ENCODE measurements at regions not wholly inside any gene's neighbourhood (a gene's known extent, or its start where the extent isn't known, plus 50 kb on each side); places are given as distances from the start of the nearest gene placed in this dataset.

DNA sequence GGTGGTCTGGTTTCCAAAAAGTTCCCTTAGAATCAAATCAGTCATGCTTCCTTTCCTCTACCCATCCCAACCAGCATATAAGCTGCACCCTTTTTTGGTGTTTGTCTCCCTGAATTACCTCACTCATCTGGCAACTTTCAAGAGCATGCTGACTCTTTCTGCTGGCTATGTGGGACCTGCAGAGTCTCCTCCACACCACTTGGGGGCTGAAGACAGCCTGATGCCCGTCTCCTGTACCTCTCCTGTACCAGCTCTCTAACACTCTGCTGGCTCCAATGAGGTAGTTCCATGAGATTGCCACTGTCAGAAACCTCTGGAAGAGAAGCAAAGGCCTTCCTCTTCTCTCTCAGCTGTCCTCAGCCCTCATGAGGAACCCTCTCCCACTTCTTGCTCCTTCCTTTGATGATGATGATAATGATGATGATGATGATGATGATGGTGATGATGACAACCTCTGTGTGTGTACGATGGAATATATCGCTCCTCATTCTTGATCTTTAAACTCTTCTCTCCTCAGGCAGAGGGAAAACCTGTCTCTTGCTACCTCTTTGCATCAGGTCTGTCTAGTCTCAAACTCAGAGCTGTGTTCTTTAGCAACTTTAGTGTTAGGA lies 257.5 kb downstream of the ZNF621 start:
- no peak overlapping the region for H3K27ac ChIP-seq (ENCODE audit: low read depth in 1 of 2, low read length in 1 of 2)
- H3K9me3 ChIP-seq (ENCODE audit: control insufficient read depth in 4 of 4, insufficient read depth in 3 of 4, low read length in 3 of 4) = peaks cover 0 to 2% (median 0%) of the 10 kb centered on the region in 4 donors
- ATAC-seq (ENCODE audit: insufficient read depth, low FRiP score) (no peak), DNase-seq (no peak)
- H3K27me3 ChIP-seq (ENCODE audit: control insufficient read depth in 3 of 3, insufficient read depth in 3 of 3, low read length in 2 of 3) = no peaks in the 10 kb centered on the region
- no peaks in the 10 kb centered on the region for H3K36me3 ChIP-seq (ENCODE audit: control insufficient read depth in 4 of 4, insufficient read depth in 4 of 4, low read length in 4 of 4)
- no peak overlapping the region for H3K4me3 ChIP-seq
- TF ChIP-seq, protein P1, sequence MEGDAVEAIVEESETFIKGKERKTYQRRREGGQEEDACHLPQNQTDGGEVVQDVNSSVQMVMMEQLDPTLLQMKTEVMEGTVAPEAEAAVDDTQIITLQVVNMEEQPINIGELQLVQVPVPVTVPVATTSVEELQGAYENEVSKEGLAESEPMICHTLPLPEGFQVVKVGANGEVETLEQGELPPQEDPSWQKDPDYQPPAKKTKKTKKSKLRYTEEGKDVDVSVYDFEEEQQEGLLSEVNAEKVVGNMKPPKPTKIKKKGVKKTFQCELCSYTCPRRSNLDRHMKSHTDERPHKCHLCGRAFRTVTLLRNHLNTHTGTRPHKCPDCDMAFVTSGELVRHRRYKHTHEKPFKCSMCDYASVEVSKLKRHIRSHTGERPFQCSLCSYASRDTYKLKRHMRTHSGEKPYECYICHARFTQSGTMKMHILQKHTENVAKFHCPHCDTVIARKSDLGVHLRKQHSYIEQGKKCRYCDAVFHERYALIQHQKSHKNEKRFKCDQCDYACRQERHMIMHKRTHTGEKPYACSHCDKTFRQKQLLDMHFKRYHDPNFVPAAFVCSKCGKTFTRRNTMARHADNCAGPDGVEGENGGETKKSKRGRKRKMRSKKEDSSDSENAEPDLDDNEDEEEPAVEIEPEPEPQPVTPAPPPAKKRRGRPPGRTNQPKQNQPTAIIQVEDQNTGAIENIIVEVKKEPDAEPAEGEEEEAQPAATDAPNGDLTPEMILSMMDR (IDR thresholded peaks at IDR 0.05; ENCODE audit: control extremely low read depth, extremely low read depth) = no peak
- H3K4me1 ChIP-seq (ENCODE audit: control insufficient read depth in 5 of 5, insufficient read depth in 5 of 5, low read length in 5 of 5) = peaks cover 5 to 17% (median 13%) of the 10 kb centered on the region in 5 donors
- WGBS, 2 donors = 93 to 97% methylated on average over 3 of the region's 3 CpGs
- no peak overlapping the region for H3K9ac ChIP-seq (ENCODE audit: insufficient read depth in 1 of 2, low read length in 2 of 2)

DNA sequence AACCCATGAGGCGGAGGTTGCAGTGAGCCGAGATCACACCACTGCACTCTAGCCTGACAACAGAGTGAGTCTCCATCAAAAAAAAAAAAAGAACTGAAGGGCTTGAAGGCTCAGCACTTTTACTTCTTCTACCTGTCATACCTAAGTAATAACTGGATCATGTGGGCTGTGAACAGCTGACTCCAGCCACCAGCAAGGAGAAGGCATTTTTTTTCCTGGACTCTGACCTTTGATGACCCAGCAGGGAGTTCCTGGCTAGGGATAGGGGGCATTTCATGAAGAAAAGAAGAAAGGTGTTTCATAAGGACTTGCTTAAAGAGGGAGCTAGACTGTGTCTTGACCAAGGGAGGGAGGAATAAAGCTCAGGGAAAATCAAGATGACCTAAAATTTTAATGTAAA lies 266.0 kb downstream of the ZNF621 start:
- Histone ChIP-seq H3K4me3 (no peak overlapping the region), H3K9ac (ENCODE audit: insufficient read depth in 1 of 2, low read length in 2 of 2) (no peak overlapping the region), H3K36me3 (ENCODE audit: control insufficient read depth in 4 of 4, insufficient read depth in 4 of 4, low read length in 4 of 4) (no peaks in the 10 kb centered on the region), H3K9me3 (ENCODE audit: control insufficient read depth in 4 of 4, insufficient read depth in 3 of 4, low read length in 3 of 4) (peaks cover 0 to 5% (median 1%) of the 10 kb centered on the region in 4 donors), H3K4me1 (ENCODE audit: control insufficient read depth in 5 of 5, insufficient read depth in 5 of 5, low read length in 5 of 5) (peaks cover 0 to 1% (median 0%) of the 10 kb centered on the region in 5 donors), H3K27ac (ENCODE audit: low read depth in 1 of 2, low read length in 1 of 2) (no peak overlapping the region), H3K27me3 (ENCODE audit: control insufficient read depth in 3 of 3, insufficient read depth in 3 of 3, low read length in 2 of 3) (no peaks in the 10 kb centered on the region)
- 93 to 97% methylated on average over 2 of the region's 2 CpGs for WGBS, 2 donors
- no peak for DNase-seq
- no peak for ATAC-seq (ENCODE audit: insufficient read depth, low FRiP score)
- TF ChIP-seq, protein P1 (IDR thresholded peaks at IDR 0.05; ENCODE audit: control extremely low read depth, extremely low read depth) = no peak

DNA sequence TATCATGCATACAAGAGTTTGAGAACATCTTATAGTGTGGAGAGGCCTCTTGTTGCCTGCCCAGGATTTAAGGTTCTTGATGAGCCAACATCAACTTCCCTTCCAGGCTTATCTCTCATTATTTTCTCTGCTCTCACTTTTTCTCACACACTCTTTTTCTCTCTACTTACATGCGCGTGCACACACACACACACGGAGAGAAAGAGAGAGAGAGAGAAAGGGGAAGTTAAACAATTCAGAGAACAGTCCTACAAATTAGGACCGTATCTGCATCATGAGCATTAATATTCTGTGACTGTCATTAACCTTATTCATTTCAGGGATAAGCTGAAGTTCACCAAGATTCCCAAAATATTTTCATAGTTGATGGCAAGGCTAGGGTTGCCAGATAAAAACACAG lies 269.0 kb downstream of the ZNF621 start:
- Histone ChIP-seq H3K4me1 (ENCODE audit: control insufficient read depth in 5 of 5, insufficient read depth in 5 of 5, low read length in 5 of 5) (peaks cover 0 to 1% (median 0%) of the 10 kb centered on the region in 5 donors), H3K9ac (ENCODE audit: insufficient read depth in 1 of 2, low read length in 2 of 2) (no peak overlapping the region), H3K27ac (ENCODE audit: low read depth in 1 of 2, low read length in 1 of 2) (no peak overlapping the region), H3K36me3 (ENCODE audit: control insufficient read depth in 4 of 4, insufficient read depth in 4 of 4, low read length in 4 of 4) (no peaks in the 10 kb centered on the region), H3K27me3 (ENCODE audit: control insufficient read depth in 3 of 3, insufficient read depth in 3 of 3, low read length in 2 of 3) (no peaks in the 10 kb centered on the region), H3K4me3 (no peak overlapping the region), H3K9me3 (ENCODE audit: control insufficient read depth in 4 of 4, insufficient read depth in 3 of 4, low read length in 3 of 4) (peaks cover 0 to 3% (median 0%) of the 10 kb centered on the region in 4 donors)
- ATAC-seq (ENCODE audit: insufficient read depth, low FRiP score) (no peak), DNase-seq (no peak)
- TF ChIP-seq, protein P1 (IDR thresholded peaks at IDR 0.05; ENCODE audit: control extremely low read depth, extremely low read depth) = no peak
- WGBS, 2 donors = 58 to 65% methylated on average over 4 of the region's 4 CpGs

DNA sequence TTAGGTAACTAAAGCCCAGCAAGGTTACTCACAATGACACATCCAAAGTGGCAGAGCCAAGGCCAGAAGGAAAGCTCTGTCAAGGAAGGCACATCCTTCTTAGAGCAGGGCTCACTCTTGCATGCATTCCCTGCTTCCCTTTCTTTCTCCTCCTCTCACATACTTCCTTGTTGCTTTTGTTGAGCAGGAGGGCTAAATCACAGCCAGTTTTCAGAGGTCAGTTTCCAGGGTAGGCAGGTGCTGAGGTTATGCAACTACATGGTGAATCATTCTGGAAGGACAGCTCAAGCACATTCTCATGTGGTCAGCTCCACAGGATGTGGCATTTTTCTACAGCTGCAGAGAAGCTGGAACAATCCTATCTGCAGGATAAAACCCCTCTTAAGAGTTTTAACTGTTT lies 275.6 kb downstream of the ZNF621 start:
- no peaks in the 10 kb centered on the region for H3K9me3 ChIP-seq (ENCODE audit: control insufficient read depth in 4 of 4, insufficient read depth in 3 of 4, low read length in 3 of 4)
- TF ChIP-seq, protein P1 (IDR thresholded peaks at IDR 0.05; ENCODE audit: control extremely low read depth, extremely low read depth) = no peak
- H3K27me3 ChIP-seq (ENCODE audit: control insufficient read depth in 3 of 3, insufficient read depth in 3 of 3, low read length in 2 of 3) = no peaks in the 10 kb centered on the region
- H3K4me3 ChIP-seq = no peak overlapping the region
- peak in 1 of 3 donors; percentile 6 for DNase-seq
- H3K27ac ChIP-seq (ENCODE audit: low read depth in 1 of 2, low read length in 1 of 2) = peak overlapping the region in 1 of 2 donors; percentile 32
- no peak overlapping the region for H3K9ac ChIP-seq (ENCODE audit: insufficient read depth in 1 of 2, low read length in 2 of 2)
- H3K4me1 ChIP-seq (ENCODE audit: control insufficient read depth in 5 of 5, insufficient read depth in 5 of 5, low read length in 5 of 5) = no peaks in the 10 kb centered on the region
- ATAC-seq (ENCODE audit: insufficient read depth, low FRiP score) = peak; percentile 90
- no peaks in the 10 kb centered on the region for H3K36me3 ChIP-seq (ENCODE audit: control insufficient read depth in 4 of 4, insufficient read depth in 4 of 4, low read length in 4 of 4)

All from lung (tissue), 11 donors.